ENCODE measurements at regions not wholly inside any gene's neighbourhood (a gene's known extent, or its start where the extent isn't known, plus 50 kb on each side); places are given as distances from the start of the nearest gene placed in this dataset.

DNA sequence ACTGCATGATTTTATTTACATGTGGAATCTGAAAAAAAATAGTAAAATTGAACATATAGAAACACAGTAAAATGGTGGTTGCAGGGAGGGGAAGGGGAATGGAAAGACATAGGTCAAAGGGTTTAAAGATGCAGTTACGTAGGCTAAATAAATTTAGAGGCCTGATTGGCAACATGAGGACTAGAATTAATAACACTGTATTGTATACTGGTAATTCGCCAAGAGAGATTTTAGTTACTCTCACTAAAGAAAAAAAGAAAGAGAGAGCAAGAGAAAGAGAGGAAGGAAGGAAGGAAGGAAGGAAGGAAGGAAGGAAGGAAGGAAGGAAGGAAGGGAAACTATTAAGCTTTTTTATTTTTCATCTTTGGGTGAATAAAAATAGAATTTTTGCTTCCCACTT is 488.1 kb downstream of the PCDH10 start:
- TF ChIP-seq EZH2 (IDR thresholded peaks at IDR 0.05; ENCODE audit: insufficient read depth, low read length), result no peak
- TF ChIP-seq, protein P1, sequence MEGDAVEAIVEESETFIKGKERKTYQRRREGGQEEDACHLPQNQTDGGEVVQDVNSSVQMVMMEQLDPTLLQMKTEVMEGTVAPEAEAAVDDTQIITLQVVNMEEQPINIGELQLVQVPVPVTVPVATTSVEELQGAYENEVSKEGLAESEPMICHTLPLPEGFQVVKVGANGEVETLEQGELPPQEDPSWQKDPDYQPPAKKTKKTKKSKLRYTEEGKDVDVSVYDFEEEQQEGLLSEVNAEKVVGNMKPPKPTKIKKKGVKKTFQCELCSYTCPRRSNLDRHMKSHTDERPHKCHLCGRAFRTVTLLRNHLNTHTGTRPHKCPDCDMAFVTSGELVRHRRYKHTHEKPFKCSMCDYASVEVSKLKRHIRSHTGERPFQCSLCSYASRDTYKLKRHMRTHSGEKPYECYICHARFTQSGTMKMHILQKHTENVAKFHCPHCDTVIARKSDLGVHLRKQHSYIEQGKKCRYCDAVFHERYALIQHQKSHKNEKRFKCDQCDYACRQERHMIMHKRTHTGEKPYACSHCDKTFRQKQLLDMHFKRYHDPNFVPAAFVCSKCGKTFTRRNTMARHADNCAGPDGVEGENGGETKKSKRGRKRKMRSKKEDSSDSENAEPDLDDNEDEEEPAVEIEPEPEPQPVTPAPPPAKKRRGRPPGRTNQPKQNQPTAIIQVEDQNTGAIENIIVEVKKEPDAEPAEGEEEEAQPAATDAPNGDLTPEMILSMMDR (IDR thresholded peaks at IDR 0.05; ENCODE audit: insufficient read depth, low read depth, low read length), result no peak
